ENCODE measurements at regions not wholly inside any gene's neighbourhood (a gene's known extent, or its start where the extent isn't known, plus 50 kb on each side); places are given as distances from the start of the nearest gene placed in this dataset.

DNA sequence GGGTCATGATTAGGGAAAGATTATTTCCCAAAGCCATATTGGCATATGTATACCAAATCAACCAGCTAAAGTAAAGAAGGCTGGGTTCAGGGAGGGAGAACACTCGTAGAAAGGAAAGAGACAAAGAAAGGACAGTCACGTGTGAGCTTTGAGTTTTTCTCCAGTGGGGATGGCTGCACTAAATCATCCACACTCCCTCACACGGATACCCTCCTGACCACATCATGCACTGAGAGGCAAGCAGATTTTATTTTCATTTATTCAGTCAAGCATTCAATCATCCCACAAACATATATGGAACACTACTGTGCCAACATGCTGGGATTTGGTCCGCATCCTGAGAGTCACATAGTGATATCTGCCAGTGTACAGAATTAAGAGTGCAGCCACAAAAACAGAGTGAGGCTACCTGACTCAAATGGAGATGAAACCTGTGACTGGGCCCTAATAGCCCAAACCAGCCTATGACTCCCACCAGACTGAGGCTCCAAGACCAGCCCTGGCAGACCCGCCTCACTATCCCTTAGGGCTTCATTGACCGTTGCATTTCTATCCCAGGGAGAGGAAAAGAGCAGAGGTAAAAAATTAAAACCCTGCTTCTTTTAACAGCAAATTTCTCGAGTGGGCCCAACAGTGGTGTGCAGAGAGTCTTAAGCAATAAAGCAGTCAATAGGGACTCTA, 155.9 kb downstream of the BARHL2 start:
- ATAC-seq (ENCODE audit: insufficient read depth, low read depth) (no peak), DNase-seq (no peak)
- TF ChIP-seq EZH2 (IDR thresholded peaks at IDR 0.05; ENCODE audit: borderline replicate concordance, low read depth, low read length, severe bottlenecking) = no peak
- TF ChIP-seq, protein P1, sequence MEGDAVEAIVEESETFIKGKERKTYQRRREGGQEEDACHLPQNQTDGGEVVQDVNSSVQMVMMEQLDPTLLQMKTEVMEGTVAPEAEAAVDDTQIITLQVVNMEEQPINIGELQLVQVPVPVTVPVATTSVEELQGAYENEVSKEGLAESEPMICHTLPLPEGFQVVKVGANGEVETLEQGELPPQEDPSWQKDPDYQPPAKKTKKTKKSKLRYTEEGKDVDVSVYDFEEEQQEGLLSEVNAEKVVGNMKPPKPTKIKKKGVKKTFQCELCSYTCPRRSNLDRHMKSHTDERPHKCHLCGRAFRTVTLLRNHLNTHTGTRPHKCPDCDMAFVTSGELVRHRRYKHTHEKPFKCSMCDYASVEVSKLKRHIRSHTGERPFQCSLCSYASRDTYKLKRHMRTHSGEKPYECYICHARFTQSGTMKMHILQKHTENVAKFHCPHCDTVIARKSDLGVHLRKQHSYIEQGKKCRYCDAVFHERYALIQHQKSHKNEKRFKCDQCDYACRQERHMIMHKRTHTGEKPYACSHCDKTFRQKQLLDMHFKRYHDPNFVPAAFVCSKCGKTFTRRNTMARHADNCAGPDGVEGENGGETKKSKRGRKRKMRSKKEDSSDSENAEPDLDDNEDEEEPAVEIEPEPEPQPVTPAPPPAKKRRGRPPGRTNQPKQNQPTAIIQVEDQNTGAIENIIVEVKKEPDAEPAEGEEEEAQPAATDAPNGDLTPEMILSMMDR (IDR thresholded peaks at IDR 0.05; ENCODE audit: borderline replicate concordance, extremely low read depth, low read length, poor library complexity, severe bottlenecking) = no peak
- peaks cover 97% of the 10 kb centered on the region for H3K4me1 ChIP-seq (ENCODE audit: insufficient read depth, low read length)
- peak overlapping the region; percentile 88 for H3K27ac ChIP-seq (ENCODE audit: low read length)
- H4K20me1 ChIP-seq (ENCODE audit: insufficient read depth, low read length) = no peaks in the 10 kb centered on the region
- no peaks in the 10 kb centered on the region for H3K79me2 ChIP-seq (ENCODE audit: insufficient read depth, low read length)
- peak overlapping the region; percentile 49 for H3K9ac ChIP-seq (ENCODE audit: low read depth, low read length)
- H3K36me3 ChIP-seq (ENCODE audit: insufficient read depth, low read length) = no peaks in the 10 kb centered on the region
- no peaks in the 10 kb centered on the region for H3K9me3 ChIP-seq (ENCODE audit: insufficient read depth, low read length, severe bottlenecking)
- H3K27me3 ChIP-seq (ENCODE audit: insufficient read depth, low read length, poor library complexity) = no peaks in the 10 kb centered on the region
- no peak overlapping the region for H3K4me3 ChIP-seq (ENCODE audit: low read depth in 1 of 2, low read length in 2 of 2)
- 0 out of 2 replicates have a peak overlapping the region, but pooled peaks have one; percentile 41 for H3K4me2 ChIP-seq (ENCODE audit: insufficient read depth, low read length)
- H2AFZ ChIP-seq (ENCODE audit: low read depth, low read length) = no peak overlapping the region

DNA sequence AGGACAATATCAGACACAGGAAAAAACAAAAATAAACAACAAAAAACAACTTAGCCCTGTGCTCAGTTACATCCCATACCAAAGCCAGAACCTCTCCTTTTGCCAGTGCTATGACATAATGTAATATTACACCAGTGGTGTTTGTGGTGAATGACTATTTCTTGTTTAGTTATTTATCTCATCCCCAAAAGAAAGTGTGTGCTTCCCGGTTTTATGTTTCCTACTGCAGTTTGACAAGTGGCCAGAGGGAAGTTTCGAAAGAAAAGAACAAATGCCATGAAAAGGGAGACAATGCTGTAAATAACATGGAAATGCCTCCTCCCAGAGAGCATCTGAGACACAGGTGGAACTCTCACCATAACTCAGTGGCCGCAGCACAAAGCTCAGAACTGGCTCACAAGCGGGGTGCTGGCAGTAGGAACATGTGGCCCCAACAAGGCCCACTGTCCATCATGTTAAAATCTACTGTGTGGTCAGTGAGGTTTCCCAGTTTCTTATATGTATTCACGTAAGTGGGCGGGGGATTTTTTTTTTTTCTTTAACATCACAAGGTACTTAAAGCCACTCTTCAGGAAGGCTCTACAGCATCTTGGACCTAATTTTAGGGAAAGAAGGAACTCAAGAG, 158.2 kb downstream of the BARHL2 start:
- H3K4me1 ChIP-seq (ENCODE audit: insufficient read depth, low read length) = peaks cover 74% of the 10 kb centered on the region
- H4K20me1 ChIP-seq (ENCODE audit: insufficient read depth, low read length) = no peaks in the 10 kb centered on the region
- peak overlapping the region; percentile 49 for H3K9ac ChIP-seq (ENCODE audit: low read depth, low read length)
- H3K4me3 ChIP-seq (ENCODE audit: low read depth in 1 of 2, low read length in 2 of 2) = peak overlapping the region in 1 of 2 experiments; percentile 7; a peak in 1 of 4 replicates
- peak overlapping the region; percentile 88 for H3K27ac ChIP-seq (ENCODE audit: low read length)
- peak overlapping the region; percentile 54 for H3K4me2 ChIP-seq (ENCODE audit: insufficient read depth, low read length)
- no peaks in the 10 kb centered on the region for H3K9me3 ChIP-seq (ENCODE audit: insufficient read depth, low read length, severe bottlenecking)
- no peak for TF ChIP-seq EZH2 (IDR thresholded peaks at IDR 0.05; ENCODE audit: borderline replicate concordance, low read depth, low read length, severe bottlenecking)
- TF ChIP-seq, protein P1 (IDR thresholded peaks at IDR 0.05; ENCODE audit: borderline replicate concordance, extremely low read depth, low read length, poor library complexity, severe bottlenecking) = no peak
- no peak for ATAC-seq (ENCODE audit: insufficient read depth, low read depth)
- H2AFZ ChIP-seq (ENCODE audit: low read depth, low read length) = no peak overlapping the region
- DNase-seq = no peak
- H3K27me3 ChIP-seq (ENCODE audit: insufficient read depth, low read length, poor library complexity) = no peaks in the 10 kb centered on the region
- H3K79me2 ChIP-seq (ENCODE audit: insufficient read depth, low read length) = no peaks in the 10 kb centered on the region
- H3K36me3 ChIP-seq (ENCODE audit: insufficient read depth, low read length) = no peaks in the 10 kb centered on the region

DNA sequence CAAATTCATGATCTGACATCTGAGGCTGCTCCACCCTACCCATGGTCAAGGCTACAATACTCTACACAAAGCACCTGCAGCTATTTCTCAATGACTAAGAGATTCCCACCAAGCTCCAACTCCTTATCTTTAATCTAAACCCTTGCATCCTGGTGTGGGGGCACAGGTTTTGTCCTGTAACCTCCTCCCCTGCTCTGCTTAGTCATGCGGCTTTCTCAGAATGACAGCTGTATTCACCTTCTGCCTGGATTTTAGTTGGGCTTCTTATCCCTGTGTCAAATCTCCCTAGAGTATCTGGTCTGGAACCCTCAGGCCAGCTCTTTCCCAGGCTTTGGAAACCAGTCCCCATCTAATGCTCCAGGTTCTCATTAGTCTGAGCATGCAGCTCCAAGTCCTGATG, 159.0 kb downstream of the BARHL2 start:
- Histone ChIP-seq H3K9me3 (ENCODE audit: insufficient read depth, low read length, severe bottlenecking) (no peaks in the 10 kb centered on the region), H2AFZ (ENCODE audit: low read depth, low read length) (no peak overlapping the region), H3K4me3 (ENCODE audit: low read depth in 1 of 2, low read length in 2 of 2) (peak overlapping the region in 1 of 2 experiments; percentile 44; a peak in 1 of 4 replicates), H3K4me2 (ENCODE audit: insufficient read depth, low read length) (peak overlapping the region; percentile 54), H4K20me1 (ENCODE audit: insufficient read depth, low read length) (no peaks in the 10 kb centered on the region), H3K27me3 (ENCODE audit: insufficient read depth, low read length, poor library complexity) (no peaks in the 10 kb centered on the region), H3K36me3 (ENCODE audit: insufficient read depth, low read length) (no peaks in the 10 kb centered on the region), H3K9ac (ENCODE audit: low read depth, low read length) (peak overlapping the region; percentile 49), H3K79me2 (ENCODE audit: insufficient read depth, low read length) (peaks cover 2% of the 10 kb centered on the region; the same call in 1 of the 2 replicates), H3K27ac (ENCODE audit: low read length) (peak overlapping the region; percentile 88), H3K4me1 (ENCODE audit: insufficient read depth, low read length) (peaks cover 69% of the 10 kb centered on the region)
- TF ChIP-seq, protein P1 (IDR thresholded peaks at IDR 0.05; ENCODE audit: borderline replicate concordance, extremely low read depth, low read length, poor library complexity, severe bottlenecking) = no peak
- TF ChIP-seq EZH2 (IDR thresholded peaks at IDR 0.05; ENCODE audit: borderline replicate concordance, low read depth, low read length, severe bottlenecking) = no peak
- peak; percentile 86 for DNase-seq
- peak; percentile 62 for ATAC-seq (ENCODE audit: insufficient read depth, low read depth)

Measured in DND-41 (cell line).